ENCODE measurements at regions not wholly inside any gene's neighbourhood (a gene's known extent, or its start where the extent isn't known, plus 50 kb on each side); places are given as distances from the start of the nearest gene placed in this dataset.

DNA sequence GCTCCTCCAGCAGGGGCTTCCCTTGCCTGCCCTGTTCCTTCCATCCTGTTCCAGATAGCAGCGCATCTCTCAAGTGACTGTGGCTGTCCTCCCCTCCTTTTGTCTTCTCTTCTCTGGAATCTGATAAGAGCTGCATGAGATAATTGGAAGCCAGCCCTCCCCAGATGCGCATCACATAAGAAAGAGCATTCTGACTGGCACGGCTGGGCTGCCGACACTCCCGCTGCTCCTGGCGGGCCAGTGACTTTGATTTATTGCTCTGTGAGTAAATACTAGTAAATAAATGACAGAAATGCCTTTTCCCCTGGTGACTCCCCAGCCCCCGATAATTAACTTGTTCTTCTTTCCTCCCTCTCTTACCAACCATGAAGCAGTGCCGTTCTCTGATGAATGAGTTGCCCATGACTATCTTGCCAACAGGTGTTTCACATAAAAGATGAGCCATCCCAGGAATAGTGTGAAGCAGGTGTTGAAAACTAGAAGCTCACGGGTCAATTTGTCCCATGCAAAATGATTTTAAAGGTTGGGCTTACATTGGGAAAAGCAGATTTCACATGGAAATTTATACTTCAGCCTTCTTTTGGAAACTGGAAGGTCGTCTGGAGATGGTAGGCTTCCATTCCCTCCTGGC is 212.3 kb downstream of the ERCC6L2 start:
- H3K36me3 ChIP-seq (ENCODE audit: insufficient read depth): no peaks in the 10 kb centered on the region
- H3K9ac ChIP-seq: no peak overlapping the region
- TF ChIP-seq, protein P1, sequence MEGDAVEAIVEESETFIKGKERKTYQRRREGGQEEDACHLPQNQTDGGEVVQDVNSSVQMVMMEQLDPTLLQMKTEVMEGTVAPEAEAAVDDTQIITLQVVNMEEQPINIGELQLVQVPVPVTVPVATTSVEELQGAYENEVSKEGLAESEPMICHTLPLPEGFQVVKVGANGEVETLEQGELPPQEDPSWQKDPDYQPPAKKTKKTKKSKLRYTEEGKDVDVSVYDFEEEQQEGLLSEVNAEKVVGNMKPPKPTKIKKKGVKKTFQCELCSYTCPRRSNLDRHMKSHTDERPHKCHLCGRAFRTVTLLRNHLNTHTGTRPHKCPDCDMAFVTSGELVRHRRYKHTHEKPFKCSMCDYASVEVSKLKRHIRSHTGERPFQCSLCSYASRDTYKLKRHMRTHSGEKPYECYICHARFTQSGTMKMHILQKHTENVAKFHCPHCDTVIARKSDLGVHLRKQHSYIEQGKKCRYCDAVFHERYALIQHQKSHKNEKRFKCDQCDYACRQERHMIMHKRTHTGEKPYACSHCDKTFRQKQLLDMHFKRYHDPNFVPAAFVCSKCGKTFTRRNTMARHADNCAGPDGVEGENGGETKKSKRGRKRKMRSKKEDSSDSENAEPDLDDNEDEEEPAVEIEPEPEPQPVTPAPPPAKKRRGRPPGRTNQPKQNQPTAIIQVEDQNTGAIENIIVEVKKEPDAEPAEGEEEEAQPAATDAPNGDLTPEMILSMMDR (conservative IDR thresholded peaks at IDR 0.05; ENCODE audit: low read depth, low read length): no peak
- H2AFZ ChIP-seq (ENCODE audit: low read depth): no peak overlapping the region
- no peaks in the 10 kb centered on the region for H3K79me2 ChIP-seq (ENCODE audit: insufficient read depth, low read depth)
- no peak overlapping the region for H3K4me3 ChIP-seq (IDR thresholded peaks at IDR 0.05; ENCODE audit: insufficient read depth, low read depth, low read length)
- no peaks in the 10 kb centered on the region for H3K27me3 ChIP-seq (ENCODE audit: insufficient read depth, low read depth)
- H3K27ac ChIP-seq: no peak overlapping the region
- H3K4me2 ChIP-seq: no peak overlapping the region
- H3K4me1 ChIP-seq (ENCODE audit: low read depth, poor library complexity, severe bottlenecking): no peaks in the 10 kb centered on the region
- H4K20me1 ChIP-seq (ENCODE audit: insufficient read depth): no peaks in the 10 kb centered on the region

DNA sequence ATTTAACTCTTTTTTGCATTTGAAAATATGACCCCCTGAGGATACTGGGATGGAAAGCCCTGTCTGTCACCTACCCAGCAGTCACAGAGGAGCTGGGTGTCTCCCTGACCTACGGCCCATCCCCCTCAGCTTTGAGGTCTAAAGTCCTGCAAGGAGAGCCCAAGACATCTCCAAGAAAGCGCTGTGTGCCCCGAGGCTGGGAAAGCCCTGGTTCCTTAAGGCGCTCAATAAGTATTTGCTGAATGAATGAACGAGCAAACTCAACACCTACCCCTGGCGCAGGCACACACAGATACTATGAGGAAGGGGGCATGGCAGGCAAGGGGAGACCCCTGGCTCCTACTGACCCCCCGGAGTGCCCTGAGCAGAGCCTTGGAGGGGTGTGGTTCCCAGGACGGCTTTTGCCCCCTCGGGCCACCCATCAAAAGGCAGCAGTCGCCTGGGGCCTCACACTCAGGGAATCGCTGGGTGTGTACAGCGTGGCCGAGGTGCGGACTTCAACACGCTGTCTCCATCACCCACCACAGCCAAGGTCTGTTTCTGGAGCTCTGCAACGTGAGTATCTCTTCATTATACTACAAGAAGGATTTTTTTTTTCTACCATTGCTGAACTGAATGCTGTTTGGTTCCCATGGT is 211.6 kb downstream of the ERCC6L2 start:
- Histone ChIP-seq H3K36me3 (ENCODE audit: insufficient read depth) (no peaks in the 10 kb centered on the region), H3K27ac (no peak overlapping the region), H3K79me2 (ENCODE audit: insufficient read depth, low read depth) (no peaks in the 10 kb centered on the region), H3K4me2 (no peak overlapping the region), H3K27me3 (ENCODE audit: insufficient read depth, low read depth) (no peaks in the 10 kb centered on the region), H3K4me1 (ENCODE audit: low read depth, poor library complexity, severe bottlenecking) (no peaks in the 10 kb centered on the region), H2AFZ (ENCODE audit: low read depth) (no peak overlapping the region), H3K4me3 (IDR thresholded peaks at IDR 0.05; ENCODE audit: insufficient read depth, low read depth, low read length) (no peak overlapping the region), H4K20me1 (ENCODE audit: insufficient read depth) (no peaks in the 10 kb centered on the region), H3K9ac (no peak overlapping the region)
- TF ChIP-seq, protein P1 (conservative IDR thresholded peaks at IDR 0.05; ENCODE audit: low read depth, low read length): no peak

DNA sequence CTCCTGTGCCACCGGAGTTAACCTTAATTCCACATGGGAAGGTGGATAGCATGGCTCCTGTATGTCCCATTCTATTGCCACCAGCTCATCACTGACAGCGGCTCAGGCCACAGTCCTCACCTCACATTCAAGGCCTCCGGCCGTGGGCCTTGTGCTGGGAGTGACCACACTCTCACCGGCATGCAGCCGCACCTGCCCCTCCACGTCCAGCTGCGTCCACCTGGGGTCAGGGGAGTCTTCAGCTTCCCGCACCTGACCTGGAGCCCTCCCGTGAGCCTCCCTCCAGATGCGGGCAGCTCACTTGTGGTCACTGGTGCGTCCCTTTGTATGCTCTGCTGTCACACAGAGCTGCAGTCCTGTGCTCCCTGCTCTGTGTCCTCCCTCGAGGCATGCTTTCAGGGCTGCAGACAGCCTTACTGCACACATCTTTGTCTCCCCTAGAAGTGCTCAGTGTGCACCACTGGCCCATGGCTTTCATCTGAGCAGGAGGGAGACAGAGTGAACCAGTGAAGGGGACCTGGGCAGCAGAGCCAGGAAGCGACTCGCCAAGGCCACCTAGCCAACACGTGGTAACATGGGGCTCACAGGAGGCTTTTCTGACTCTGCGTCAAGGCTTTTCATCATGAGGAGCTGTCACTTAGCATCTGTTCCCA is 210.1 kb downstream of the ERCC6L2 start:
- no peak overlapping the region for H3K4me2 ChIP-seq
- no peak overlapping the region for H3K9ac ChIP-seq
- TF ChIP-seq, protein P1 (conservative IDR thresholded peaks at IDR 0.05; ENCODE audit: low read depth, low read length): no peak
- H4K20me1 ChIP-seq (ENCODE audit: insufficient read depth): no peaks in the 10 kb centered on the region
- no peak overlapping the region for H3K4me3 ChIP-seq (IDR thresholded peaks at IDR 0.05; ENCODE audit: insufficient read depth, low read depth, low read length)
- H3K4me1 ChIP-seq (ENCODE audit: low read depth, poor library complexity, severe bottlenecking): no peaks in the 10 kb centered on the region
- no peak overlapping the region for H2AFZ ChIP-seq (ENCODE audit: low read depth)
- H3K27me3 ChIP-seq (ENCODE audit: insufficient read depth, low read depth): no peaks in the 10 kb centered on the region
- H3K27ac ChIP-seq: no peak overlapping the region
- no peaks in the 10 kb centered on the region for H3K36me3 ChIP-seq (ENCODE audit: insufficient read depth)
- H3K79me2 ChIP-seq (ENCODE audit: insufficient read depth, low read depth): no peaks in the 10 kb centered on the region

DNA sequence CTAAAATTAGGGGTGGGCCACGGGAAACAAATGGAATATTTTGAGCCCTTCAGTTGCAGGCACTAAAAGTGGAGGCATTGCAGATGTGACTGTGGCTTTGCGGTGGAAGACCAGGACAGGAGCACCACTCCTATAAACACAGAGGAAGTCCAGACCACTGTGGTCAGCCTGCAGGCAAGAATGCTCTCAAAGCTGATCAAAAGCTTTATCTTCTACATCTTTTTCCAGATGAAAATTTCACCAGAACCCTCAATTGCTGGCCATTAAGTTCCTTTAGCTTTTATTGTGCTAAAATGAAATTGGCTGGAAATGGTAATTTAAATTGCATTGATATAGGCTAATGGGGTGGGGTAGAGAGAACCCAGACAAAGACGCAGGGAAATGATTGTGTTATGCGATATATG is 208.8 kb downstream of the ERCC6L2 start:
- Histone ChIP-seq H3K79me2 (ENCODE audit: insufficient read depth, low read depth) (no peaks in the 10 kb centered on the region), H3K4me3 (IDR thresholded peaks at IDR 0.05; ENCODE audit: insufficient read depth, low read depth, low read length) (no peak overlapping the region), H3K27me3 (ENCODE audit: insufficient read depth, low read depth) (no peaks in the 10 kb centered on the region), H4K20me1 (ENCODE audit: insufficient read depth) (no peaks in the 10 kb centered on the region), H3K4me2 (no peak overlapping the region), H3K4me1 (ENCODE audit: low read depth, poor library complexity, severe bottlenecking) (no peaks in the 10 kb centered on the region), H3K27ac (no peak overlapping the region), H2AFZ (ENCODE audit: low read depth) (no peak overlapping the region), H3K36me3 (ENCODE audit: insufficient read depth) (no peaks in the 10 kb centered on the region), H3K9ac (no peak overlapping the region)
- TF ChIP-seq, protein P1 (conservative IDR thresholded peaks at IDR 0.05; ENCODE audit: low read depth, low read length): no peak

Data from KMS-11 (cell line).